ENCODE measurements at regions not wholly inside any gene's neighbourhood (a gene's known extent, or its start where the extent isn't known, plus 50 kb on each side); places are given as distances from the start of the nearest gene placed in this dataset.

GRCh38 chr10:90064295-90064694 lies 362.9 kb downstream of the KIF20B start:
- Histone ChIP-seq H3K27ac (ENCODE audit: low read depth, low read length, poor library complexity, severe bottlenecking) (no peak overlapping the region), H3K9me2 (ENCODE audit: insufficient read depth, low read length) (no peaks in the 10 kb centered on the region), H3K36me3 (ENCODE audit: insufficient read depth, low read length) (no peaks in the 10 kb centered on the region), H3K79me2 (ENCODE audit: insufficient read depth, low read depth, low read length) (no peaks in the 10 kb centered on the region), H3K4me3 (ENCODE audit: low read depth, low read length, poor library complexity, severe bottlenecking) (no peak overlapping the region), H2AFZ (ENCODE audit: low read length) (no peak overlapping the region), H3K4me1 (ENCODE audit: insufficient read depth, low read length, poor library complexity, severe bottlenecking) (no peaks in the 10 kb centered on the region), H3K9me3 (ENCODE audit: low read length) (no peaks in the 10 kb centered on the region), H4K20me1 (ENCODE audit: insufficient read depth, low read length) (no peaks in the 10 kb centered on the region), H3K4me2 (ENCODE audit: low read length) (no peak overlapping the region)
- ChIA-PET CTCF (ENCODE audit: unreplicated experiment) (no interaction called here), POLR2A (interaction anchor here (1.4 kb wide), 1 partner anchor 15 kb away, joined by 6 read pairs; no protein-coding TSS in a partner anchor)
- no peak for DNase-seq (ENCODE audit: low spot score)
- TF ChIP-seq CTCF (conservative IDR thresholded peaks at IDR 0.05; ENCODE audit: low read length) (no peak), EZH2phosphoT487 (IDR thresholded peaks at IDR 0.05; ENCODE audit: borderline replicate concordance, low read depth, low read length) (no peak)
- BruUV-seq (replicated peaks): no TSS peak
- intact Hi-C loops (cut with micrococcal nuclease; ENCODE audit: unreplicated experiment): no loop called here

GRCh38 chr10:90066435-90066834 lies 365.0 kb downstream of the KIF20B start:
- POLR2A ChIA-PET: interaction anchor here (1.0 kb wide), 1 partner anchor 9 kb away, joined by 13 read pairs; no protein-coding TSS in a partner anchor
- H2AFZ ChIP-seq (ENCODE audit: low read length): no peak overlapping the region
- no peak overlapping the region for H3K4me2 ChIP-seq (ENCODE audit: low read length)
- intact Hi-C loops (cut with micrococcal nuclease; ENCODE audit: unreplicated experiment): no loop called here
- H3K9me3 ChIP-seq (ENCODE audit: low read length): no peaks in the 10 kb centered on the region
- no peaks in the 10 kb centered on the region for H4K20me1 ChIP-seq (ENCODE audit: insufficient read depth, low read length)
- H3K9me2 ChIP-seq (ENCODE audit: insufficient read depth, low read length): no peaks in the 10 kb centered on the region
- no peak for DNase-seq (ENCODE audit: low spot score)
- H3K4me3 ChIP-seq (ENCODE audit: low read depth, low read length, poor library complexity, severe bottlenecking): no peak overlapping the region
- no TSS peak for BruUV-seq (replicated peaks)
- TF ChIP-seq CTCF (conservative IDR thresholded peaks at IDR 0.05; ENCODE audit: low read length) (no peak), EZH2phosphoT487 (IDR thresholded peaks at IDR 0.05; ENCODE audit: borderline replicate concordance, low read depth, low read length) (no peak)
- no peaks in the 10 kb centered on the region for H3K36me3 ChIP-seq (ENCODE audit: insufficient read depth, low read length)
- H3K4me1 ChIP-seq (ENCODE audit: insufficient read depth, low read length, poor library complexity, severe bottlenecking): no peaks in the 10 kb centered on the region
- H3K27ac ChIP-seq (ENCODE audit: low read depth, low read length, poor library complexity, severe bottlenecking): no peak overlapping the region
- H3K79me2 ChIP-seq (ENCODE audit: insufficient read depth, low read depth, low read length): no peaks in the 10 kb centered on the region
- CTCF ChIA-PET (ENCODE audit: unreplicated experiment): no interaction called here

- no peak overlapping the region for H2AFZ ChIP-seq (ENCODE audit: low read length)
- ChIA-PET POLR2A (interaction anchor here (0.6 kb wide), 1 partner anchor 118 kb away, joined by 3 read pairs; no protein-coding TSS in a partner anchor), CTCF (ENCODE audit: unreplicated experiment) (no interaction called here)
- H3K36me3 ChIP-seq (ENCODE audit: insufficient read depth, low read length): no peaks in the 10 kb centered on the region
- no peak for TF ChIP-seq EZH2phosphoT487 (IDR thresholded peaks at IDR 0.05; ENCODE audit: borderline replicate concordance, low read depth, low read length)
- TF ChIP-seq CTCF (conservative IDR thresholded peaks at IDR 0.05; ENCODE audit: low read length): no peak
- no peaks in the 10 kb centered on the region for H3K4me1 ChIP-seq (ENCODE audit: insufficient read depth, low read length, poor library complexity, severe bottlenecking)
- H4K20me1 ChIP-seq (ENCODE audit: insufficient read depth, low read length): no peaks in the 10 kb centered on the region
- no peaks in the 10 kb centered on the region for H3K79me2 ChIP-seq (ENCODE audit: insufficient read depth, low read depth, low read length)
- no peak for DNase-seq (ENCODE audit: low spot score)
- H3K4me3 ChIP-seq (ENCODE audit: low read depth, low read length, poor library complexity, severe bottlenecking): no peak overlapping the region
- intact Hi-C loops (cut with micrococcal nuclease; ENCODE audit: unreplicated experiment): no loop called here
- no TSS peak for BruUV-seq (replicated peaks)
- no peak overlapping the region for H3K4me2 ChIP-seq (ENCODE audit: low read length)
- no peak overlapping the region for H3K27ac ChIP-seq (ENCODE audit: low read depth, low read length, poor library complexity, severe bottlenecking)
- no peaks in the 10 kb centered on the region for H3K9me3 ChIP-seq (ENCODE audit: low read length)
- no peaks in the 10 kb centered on the region for H3K9me2 ChIP-seq (ENCODE audit: insufficient read depth, low read length)
Measured at GRCh38 chr10:90075995-90076394, 374.6 kb downstream of the KIF20B start.

Measured in OCI-LY7 (cell line).